ENCODE measurements at regions not wholly inside any gene's neighbourhood (a gene's known extent, or its start where the extent isn't known, plus 50 kb on each side); places are given as distances from the start of the nearest gene placed in this dataset.

- no peak for TF ChIP-seq POLR2AphosphoS5 (IDR thresholded peaks at IDR 0.05; ENCODE audit: borderline replicate concordance, low read depth, low read length)
- TF ChIP-seq EZH2 (IDR thresholded peaks at IDR 0.05), result no peak
Observed at GRCh38 chr10:78910476-78910875, 158.3 kb upstream of the ZMIZ1 start.

Measured in SK-N-MC (cell line).